ENCODE measurements at regions not wholly inside any gene's neighbourhood (a gene's known extent, or its start where the extent isn't known, plus 50 kb on each side); places are given as distances from the start of the nearest gene placed in this dataset.

DNA sequence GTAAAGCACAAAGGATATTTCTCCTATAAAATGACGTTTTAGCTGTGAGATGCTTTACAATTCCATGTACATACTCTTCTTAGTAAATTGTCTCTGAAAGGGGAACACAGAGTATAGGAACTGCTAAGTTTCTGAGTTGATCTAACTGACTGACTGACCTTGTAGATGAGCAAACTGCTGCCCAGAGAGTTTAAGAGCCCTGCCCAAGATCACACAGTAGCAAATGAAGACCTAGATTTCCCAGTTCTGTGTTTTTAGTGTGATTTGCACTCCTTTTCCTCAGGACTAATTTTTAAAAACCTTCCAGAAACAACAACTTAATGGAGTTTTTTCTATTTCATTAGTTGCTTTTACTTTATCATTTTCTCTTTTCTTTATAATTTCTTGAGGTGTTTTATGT, 247.7 kb downstream of the PDCD6IP start:
- TF ChIP-seq CTCF (conservative IDR thresholded peaks at IDR 0.05) (no peak), ZFX (IDR thresholded peaks at IDR 0.05) (no peak)
